ENCODE measurements at regions not wholly inside any gene's neighbourhood (a gene's known extent, or its start where the extent isn't known, plus 50 kb on each side); places are given as distances from the start of the nearest gene placed in this dataset.
"Not testable (repeated sequence)": the region's sequence is repeated elsewhere in the genome, so short reads cannot be mapped to it uniquely, and the experiment has no call there.

GRCh38 chr7:121618182-121618581 lies 222.1 kb upstream of the FAM3C start:
- no peak overlapping the region for H3K27ac ChIP-seq
- H3K36me3 ChIP-seq, result no peaks in the 10 kb centered on the region
- no peaks in the 10 kb centered on the region for H3K4me1 ChIP-seq
- ATAC-seq (no peak), DNase-seq (no peak)
- H3K4me3 ChIP-seq, result no peak overlapping the region
- intact Hi-C loops (cut with DNase I), result no loop called here
- no peaks in the 10 kb centered on the region for H3K27me3 ChIP-seq
- no peaks in the 10 kb centered on the region for H3K9me3 ChIP-seq
- no peak for TF ChIP-seq CTCF (IDR thresholded peaks at IDR 0.05)

- Histone ChIP-seq H3K4me3 (no peak overlapping the region), H3K27ac (no peak overlapping the region), H3K4me1 (no peaks in the 10 kb centered on the region), H3K27me3 (no peaks in the 10 kb centered on the region), H3K36me3 (no peaks in the 10 kb centered on the region), H3K9me3 (no peaks in the 10 kb centered on the region)
- no peak for TF ChIP-seq CTCF (IDR thresholded peaks at IDR 0.05)
- intact Hi-C loops (cut with DNase I), result no loop called here
- no peak for ATAC-seq
- DNase-seq, result no peak
Measured at GRCh38 chr7:121610243-121610642, 214.1 kb upstream of the FAM3C start.

GRCh38 chr7:121609208-121609607 lies 213.1 kb upstream of the FAM3C start:
- intact Hi-C loops (cut with DNase I), result no loop called here
- no peak for ATAC-seq
- Histone ChIP-seq H3K9me3 (no peaks in the 10 kb centered on the region), H3K27ac (no peak overlapping the region), H3K4me3 (no peak overlapping the region), H3K4me1 (no peaks in the 10 kb centered on the region), H3K36me3 (no peaks in the 10 kb centered on the region), H3K27me3 (no peaks in the 10 kb centered on the region)
- no peak for TF ChIP-seq CTCF (IDR thresholded peaks at IDR 0.05)
- DNase-seq, result no peak

GRCh38 chr7:121608785-121609184 lies 212.7 kb upstream of the FAM3C start:
- ATAC-seq (no peak), DNase-seq (no peak)
- Histone ChIP-seq H3K4me3 (no peak overlapping the region), H3K36me3 (no peaks in the 10 kb centered on the region), H3K27ac (no peak overlapping the region), H3K4me1 (no peaks in the 10 kb centered on the region), H3K27me3 (no peaks in the 10 kb centered on the region), H3K9me3 (no peaks in the 10 kb centered on the region)
- no peak for TF ChIP-seq CTCF (IDR thresholded peaks at IDR 0.05)
- intact Hi-C loops (cut with DNase I), result no loop called here

- H3K9me3 ChIP-seq; H3K36me3 ChIP-seq; ATAC-seq; intact Hi-C loops (cut with DNase I); H3K27me3 ChIP-seq; H3K27ac ChIP-seq; H3K4me1 ChIP-seq; DNase-seq; H3K4me3 ChIP-seq: not testable (repeated sequence)
Measured at GRCh38 chr7:121608183-121608582, 212.1 kb upstream of the FAM3C start.

- ATAC-seq (peak; percentile 49), DNase-seq (peak in 1 of 4 donors; percentile 16)
- H3K27ac ChIP-seq, result no peak overlapping the region
Measured at GRCh38 chr7:121605317-121605680, 209.2 kb upstream of the FAM3C start.

More at GRCh38 chr7:121605317-121605680, 209.2 kb upstream of the FAM3C start:
- intact Hi-C loops (cut with DNase I), result no loop called here
- no peaks in the 10 kb centered on the region for H3K27me3 ChIP-seq
- peaks cover 0 to 1% of the 10 kb centered on the region in 2 donors for H3K9me3 ChIP-seq
- no peak for TF ChIP-seq CTCF (IDR thresholded peaks at IDR 0.05)
- no peaks in the 10 kb centered on the region for H3K4me1 ChIP-seq
- no peaks in the 10 kb centered on the region for H3K36me3 ChIP-seq
- no peak overlapping the region for H3K4me3 ChIP-seq
